IMR-90 (cell line): ENCODE measurements at regions not wholly inside any gene's neighbourhood (a gene's known extent, or its start where the extent isn't known, plus 50 kb on each side); places are given as distances from the start of the nearest gene placed in this dataset.

Experiments
- BHLHE40 ChIP-seq: fragments of 150-350 bp; IDR thresholded peaks from 2 replicates; pipeline ENCODE4 v1.6.1; 2016; ENCODE audit warnings: mild to moderate bottlenecking, low read depth, low read length
- CEBPB ChIP-seq: IDR thresholded peaks from 2 replicates; pipeline ENCODE4 v1.6.1; 2012; ENCODE audit warnings: low read depth, low read length, improper control_type of control experiment
- CTCF ChIP-seq: conservative IDR thresholded peaks from 2 replicates; pipeline ENCODE4 v1.5.1; 2012; ENCODE audit warnings: mild to moderate bottlenecking, low read depth, low read length, improper control_type of control experiment
- MAFK ChIP-seq: IDR thresholded peaks from 2 replicates; pipeline ENCODE4 v1.6.1; 2012; ENCODE audit warnings: low read depth, low read length, improper control_type of control experiment
- MXI1 ChIP-seq: IDR thresholded peaks from 2 replicates; pipeline ENCODE4 v1.6.1; 2012; ENCODE audit warnings: low read depth, mild to moderate bottlenecking, low read length, moderate library complexity, borderline replicate concordance
- NFE2L2 ChIP-seq: fragments of 150-350 bp; IDR thresholded peaks from 2 replicates; pipeline ENCODE4 v1.6.1; 2016; ENCODE audit warnings: low read depth, mild to moderate bottlenecking, low read length
- POLR2A ChIP-seq: IDR thresholded peaks from 2 replicates; pipeline ENCODE4 v1.6.1; 2012; ENCODE audit warnings: mild to moderate bottlenecking, low read depth, low read length
- RAD21 ChIP-seq: IDR thresholded peaks from 2 replicates; pipeline ENCODE4 v1.6.1; 2012; ENCODE audit warnings: low read length, improper control_type of control experiment
- RFX5 ChIP-seq: IDR thresholded peaks from 2 replicates; pipeline ENCODE4 v1.8.0; 2012; ENCODE audit warnings: low read depth, mild to moderate bottlenecking, low read length, moderate library complexity
- USF2 ChIP-seq: fragments of 150-350 bp; IDR thresholded peaks from 2 replicates; pipeline ENCODE4 v1.6.1; 2017; ENCODE audit warnings: mild to moderate bottlenecking, antibody characterized with exemption, low read length, low read depth

GRCh38 chr5:29902859-29903258 lies 1290.6 kb upstream of the CDH6 start:
- no peak for TF ChIP-seq CTCF
- TF ChIP-seq POLR2A = no peak
- no peak for TF ChIP-seq RAD21
- no peak for TF ChIP-seq CEBPB
- no peak for TF ChIP-seq MAFK
- TF ChIP-seq USF2 = no peak
- TF ChIP-seq NFE2L2 = no peak
- no peak for TF ChIP-seq MXI1
- TF ChIP-seq BHLHE40 = no peak
- no peak for TF ChIP-seq RFX5
